Medulla oblongata (tissue), 1 donor: ENCODE measurements at regions not wholly inside any gene's neighbourhood (a gene's known extent, or its start where the extent isn't known, plus 50 kb on each side); places are given as distances from the start of the nearest gene placed in this dataset.
"Not testable (repeated sequence)": the region's sequence is repeated elsewhere in the genome, so short reads cannot be mapped to it uniquely, and the experiment has no call there.

Experiments used
- DNase-seq: peaks from one replicate; pipeline ENCODE4 v3.0.0-alpha.2; 2015; ENCODE audit errors: extremely low spot score

DNA sequence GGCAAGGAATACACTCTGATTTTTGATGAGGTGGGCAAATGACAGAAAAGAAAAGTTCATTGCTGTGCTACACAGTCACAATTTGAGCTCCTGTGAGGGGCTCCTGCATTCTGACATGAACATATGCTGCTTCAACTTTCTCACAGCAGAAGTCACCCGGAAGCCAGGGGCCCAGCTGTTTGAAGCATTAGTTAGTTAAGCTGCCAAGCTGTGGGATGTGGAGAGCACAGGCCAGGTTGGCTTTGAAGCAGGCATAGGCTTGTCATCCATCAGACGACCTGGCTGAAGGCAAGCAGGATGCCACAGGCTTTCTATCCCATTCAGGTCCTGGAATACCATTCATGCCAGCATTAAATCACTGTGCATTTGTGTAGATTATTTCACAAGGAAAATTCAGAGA, 63.1 kb downstream of the MTNR1B start:
- DNase-seq: no peak

DNA sequence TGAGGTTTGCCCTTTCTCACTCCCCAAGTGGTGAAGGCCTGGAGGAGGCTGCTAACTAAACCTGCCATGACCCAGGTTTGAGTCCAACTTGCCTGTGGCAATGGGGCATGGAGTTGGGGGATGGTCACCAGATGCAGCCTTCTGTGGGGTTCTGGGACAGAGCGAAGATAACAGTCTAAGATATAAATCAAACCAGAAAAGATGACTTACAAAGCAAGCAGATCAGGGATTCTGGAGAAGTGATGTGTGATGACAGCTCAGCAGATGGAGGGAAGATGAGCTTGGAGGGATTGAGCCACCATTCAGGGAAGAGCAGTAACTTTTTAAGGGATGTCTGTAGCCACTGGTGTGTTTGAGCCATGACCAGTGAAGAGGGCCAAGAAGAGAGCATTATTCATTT, 63.6 kb downstream of the MTNR1B start:
- DNase-seq: no peak

DNA sequence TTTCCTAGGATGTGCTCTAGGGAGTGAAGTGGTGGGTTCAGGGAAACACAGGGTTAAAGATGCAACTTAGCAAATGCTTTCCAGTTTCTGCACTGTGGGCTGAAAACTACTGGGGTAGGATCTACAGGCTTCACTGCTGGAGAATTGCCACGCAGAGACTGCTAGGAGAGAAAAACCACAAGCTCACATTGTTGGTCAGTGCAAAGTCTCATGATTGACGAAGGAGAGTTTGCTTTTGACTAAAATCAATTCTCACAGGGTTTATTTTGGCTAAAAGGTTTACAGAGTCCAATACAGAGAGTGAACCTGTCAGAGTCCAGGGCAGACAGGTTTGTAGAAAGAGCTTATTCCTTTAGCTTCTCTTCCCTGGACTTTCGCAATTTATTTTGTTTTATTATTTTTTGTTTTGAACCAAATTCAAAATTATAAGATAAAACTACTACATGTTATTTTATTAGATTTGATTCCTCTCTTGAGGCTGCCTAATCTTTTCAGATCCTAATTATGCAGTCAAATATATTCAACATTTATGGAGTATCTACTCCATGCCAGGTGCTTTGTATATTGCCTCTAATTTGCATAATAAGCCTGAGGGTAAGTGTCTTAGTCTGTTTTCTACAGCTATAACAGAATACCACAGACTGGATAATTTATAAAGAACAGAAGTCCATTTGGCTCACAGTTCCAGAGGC, 64.7 kb downstream of the MTNR1B start:
- no peak for DNase-seq

DNA sequence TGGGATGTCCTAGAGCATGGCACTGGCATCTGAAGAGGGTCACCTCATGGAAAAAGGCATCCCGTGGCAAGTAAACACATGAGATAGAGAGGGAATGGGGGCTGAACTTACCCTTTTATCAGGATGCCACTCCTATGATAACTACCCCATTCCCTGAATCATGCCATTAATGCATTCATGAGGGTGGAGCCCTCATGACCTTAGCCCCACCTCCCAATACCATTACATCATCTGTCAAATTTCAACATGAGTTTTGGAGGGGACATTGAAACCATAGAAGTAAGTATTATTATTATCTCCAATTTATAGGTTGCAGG, 65.2 kb downstream of the MTNR1B start:
- DNase-seq: no peak

DNA sequence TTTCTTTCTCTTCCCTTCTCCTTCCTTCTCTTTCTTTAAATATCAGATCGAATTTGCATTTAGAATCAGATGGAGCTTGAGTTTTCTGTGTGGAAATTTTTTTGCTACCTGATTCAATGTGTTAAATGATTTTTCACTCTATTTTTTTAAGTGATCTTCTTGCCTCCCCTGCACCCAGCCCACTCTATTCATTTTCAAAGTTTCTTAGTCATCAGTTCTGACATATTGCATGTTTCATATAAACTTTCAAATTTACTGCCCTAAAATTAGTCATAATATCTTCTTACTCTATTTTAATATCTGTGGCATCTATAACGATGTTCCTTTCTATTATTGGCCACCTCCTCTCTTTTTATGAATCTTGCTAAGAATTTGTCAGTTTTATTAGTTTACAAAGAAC, 69.1 kb downstream of the MTNR1B start:
- no peak for DNase-seq

DNA sequence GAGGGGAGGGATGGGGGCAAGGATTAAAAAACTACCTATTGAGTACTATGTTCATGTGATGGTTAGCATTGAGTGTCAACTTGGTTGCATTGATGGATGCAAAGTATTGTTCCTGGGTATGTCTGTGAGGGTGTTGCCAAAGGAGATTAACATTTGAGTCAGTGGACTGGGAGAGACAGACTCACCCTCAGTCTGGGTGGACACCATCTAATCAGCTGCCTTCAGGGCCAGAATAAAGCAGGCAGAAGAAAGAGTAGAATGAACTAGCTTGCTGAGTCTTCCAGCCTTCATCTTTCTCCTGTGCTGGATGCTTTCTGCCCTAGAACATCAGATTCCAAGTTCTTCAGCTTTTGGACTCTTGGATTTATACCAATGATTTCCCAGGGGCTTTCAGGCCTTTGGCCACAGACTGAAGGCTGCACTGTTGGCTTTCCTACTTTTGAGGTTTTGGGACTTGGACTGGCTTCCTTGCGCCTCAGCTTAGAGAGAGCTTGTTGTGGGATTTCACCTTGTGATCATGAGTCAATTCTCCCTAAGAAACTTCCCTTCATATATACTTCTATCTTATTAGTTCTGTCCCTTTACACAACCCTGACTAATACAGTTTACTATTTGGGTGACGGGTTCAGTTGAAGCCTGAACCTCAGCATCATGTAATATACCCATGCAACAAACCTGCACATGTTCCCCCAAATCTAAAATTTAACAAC, 70.2 kb downstream of the MTNR1B start:
- DNase-seq: no peak

DNA sequence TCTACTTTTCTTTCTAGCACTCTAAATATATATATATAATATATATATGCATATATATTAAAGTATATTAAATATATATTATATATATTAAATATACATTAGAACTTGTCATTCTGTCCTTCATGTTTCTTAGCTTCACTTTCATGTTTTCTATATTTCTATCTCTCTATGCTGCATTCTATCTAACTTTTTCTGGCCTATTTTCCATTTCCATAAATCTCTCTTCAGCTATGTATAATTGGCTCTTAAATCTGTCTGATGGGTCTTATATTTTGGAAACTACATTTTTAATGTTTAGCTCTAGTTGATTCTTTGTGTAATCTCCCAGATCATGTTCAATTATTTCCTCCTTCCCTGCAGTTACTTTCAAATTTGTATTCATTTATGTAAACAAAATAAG, 72.2 kb downstream of the MTNR1B start:
- DNase-seq: no peak

DNA sequence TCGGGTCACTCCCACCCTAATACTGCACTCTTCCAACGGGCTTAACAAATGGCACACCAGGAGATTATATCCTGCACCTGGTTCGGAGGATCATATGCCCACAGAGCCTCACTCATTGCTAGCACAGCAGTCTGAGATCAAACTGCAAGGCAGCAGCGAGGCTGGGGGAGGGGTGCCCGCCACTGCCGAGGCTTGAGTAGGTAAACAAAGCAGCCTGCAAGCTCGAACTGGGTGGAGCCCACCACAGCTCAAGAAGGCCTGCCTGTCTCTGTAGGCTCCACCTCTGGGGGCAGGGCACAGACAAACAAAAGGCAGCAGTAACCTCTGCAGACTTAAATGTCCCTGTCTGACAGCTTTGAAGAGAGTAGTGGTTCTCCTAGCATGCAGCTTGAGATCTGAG, 73.7 kb downstream of the MTNR1B start:
- DNase-seq: not testable (repeated sequence)

DNA sequence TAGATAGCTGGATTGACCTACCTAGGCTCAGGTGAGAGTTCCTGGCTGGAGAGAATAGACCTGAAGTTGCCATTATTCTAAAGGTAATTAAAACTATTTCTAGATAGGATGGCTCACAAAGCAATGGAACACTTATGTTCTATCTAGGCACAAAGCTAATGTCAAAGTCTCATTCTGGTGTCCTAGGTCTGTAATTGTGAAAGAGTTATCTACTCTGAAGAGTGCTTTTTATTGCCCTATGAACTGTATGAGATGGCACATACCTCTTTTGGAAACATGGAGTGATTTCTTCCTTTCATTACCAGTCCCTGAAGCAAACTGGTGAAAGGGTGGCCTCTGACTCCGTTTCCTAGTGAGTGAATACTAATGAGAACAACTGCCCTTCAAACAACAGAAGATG, 80.3 kb downstream of the MTNR1B start:
- no peak for DNase-seq

DNA sequence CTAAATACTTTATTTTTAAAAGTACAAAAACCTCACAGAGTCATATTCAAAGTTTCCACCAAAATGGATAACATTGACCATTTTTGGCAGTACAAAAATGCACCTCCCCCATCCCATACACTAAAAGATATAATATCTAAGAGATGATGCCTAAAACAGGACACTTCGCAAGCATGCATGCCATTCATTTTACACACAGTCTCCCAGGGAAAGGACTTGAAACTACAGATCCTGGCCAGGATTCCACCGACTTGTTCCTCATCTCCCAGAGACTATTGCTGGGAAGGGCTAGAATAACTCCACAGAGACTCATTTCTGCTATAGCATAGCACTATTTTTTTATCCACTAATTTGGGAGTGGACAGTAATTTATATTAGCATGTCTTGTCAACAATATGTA, 81.7 kb downstream of the MTNR1B start:
- no peak for DNase-seq

DNA sequence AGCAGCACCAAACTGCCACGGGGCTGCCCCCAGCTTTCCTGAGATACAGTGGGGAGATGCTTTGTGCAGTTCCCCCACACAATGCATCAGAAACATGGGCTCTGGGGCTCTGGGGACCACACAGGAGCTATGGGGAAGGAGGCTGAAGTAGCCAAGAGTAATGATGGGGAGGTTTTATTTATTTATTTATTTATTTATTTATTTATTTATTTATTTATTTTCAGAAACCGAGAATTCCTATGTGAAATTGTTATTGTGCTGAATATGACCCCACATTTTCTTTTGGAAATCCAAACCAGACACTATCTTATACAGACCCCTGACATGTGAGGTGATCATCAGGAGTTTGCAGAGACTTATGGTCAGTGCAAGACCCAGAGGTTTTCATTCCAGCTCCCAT, 84.4 kb downstream of the MTNR1B start:
- DNase-seq: no peak

DNA sequence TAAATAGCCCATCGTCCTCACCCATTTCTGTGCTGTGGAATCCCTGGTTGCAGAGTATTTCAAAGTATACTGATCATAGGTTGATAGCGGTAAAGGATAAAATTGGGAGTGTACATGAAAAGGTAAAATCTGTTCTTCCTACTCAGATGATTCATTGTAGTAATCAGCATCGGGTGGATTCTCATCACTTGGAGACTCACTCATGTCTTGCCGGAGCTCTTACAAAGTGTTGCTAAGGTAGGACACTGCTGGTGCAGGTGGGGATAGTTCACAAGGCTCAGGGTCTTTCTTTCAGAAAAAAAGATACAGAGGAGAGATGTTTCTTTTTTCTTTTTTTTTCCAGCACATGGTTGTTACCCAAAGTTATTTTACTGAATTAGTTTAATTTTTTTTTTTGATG, 84.8 kb downstream of the MTNR1B start:
- DNase-seq: no peak

DNA sequence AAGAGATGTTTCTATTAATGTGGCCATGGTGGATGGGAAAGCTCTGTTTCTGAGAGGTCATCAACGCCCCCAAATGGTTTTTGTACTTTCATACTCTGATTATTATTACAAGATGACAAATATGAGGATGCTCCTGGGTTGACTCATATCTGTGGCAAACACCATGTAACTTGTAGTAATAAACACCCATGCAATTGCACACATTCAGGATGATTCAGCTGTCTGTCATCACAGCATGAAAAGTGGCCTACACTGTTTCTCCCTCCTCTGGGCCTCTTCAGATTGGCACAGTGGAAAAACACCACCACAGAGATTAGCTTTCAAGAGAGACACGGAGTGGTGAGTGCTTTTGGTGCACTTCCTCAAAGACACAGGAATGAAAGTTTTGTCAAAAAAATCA, 85.4 kb downstream of the MTNR1B start:
- no peak for DNase-seq

DNA sequence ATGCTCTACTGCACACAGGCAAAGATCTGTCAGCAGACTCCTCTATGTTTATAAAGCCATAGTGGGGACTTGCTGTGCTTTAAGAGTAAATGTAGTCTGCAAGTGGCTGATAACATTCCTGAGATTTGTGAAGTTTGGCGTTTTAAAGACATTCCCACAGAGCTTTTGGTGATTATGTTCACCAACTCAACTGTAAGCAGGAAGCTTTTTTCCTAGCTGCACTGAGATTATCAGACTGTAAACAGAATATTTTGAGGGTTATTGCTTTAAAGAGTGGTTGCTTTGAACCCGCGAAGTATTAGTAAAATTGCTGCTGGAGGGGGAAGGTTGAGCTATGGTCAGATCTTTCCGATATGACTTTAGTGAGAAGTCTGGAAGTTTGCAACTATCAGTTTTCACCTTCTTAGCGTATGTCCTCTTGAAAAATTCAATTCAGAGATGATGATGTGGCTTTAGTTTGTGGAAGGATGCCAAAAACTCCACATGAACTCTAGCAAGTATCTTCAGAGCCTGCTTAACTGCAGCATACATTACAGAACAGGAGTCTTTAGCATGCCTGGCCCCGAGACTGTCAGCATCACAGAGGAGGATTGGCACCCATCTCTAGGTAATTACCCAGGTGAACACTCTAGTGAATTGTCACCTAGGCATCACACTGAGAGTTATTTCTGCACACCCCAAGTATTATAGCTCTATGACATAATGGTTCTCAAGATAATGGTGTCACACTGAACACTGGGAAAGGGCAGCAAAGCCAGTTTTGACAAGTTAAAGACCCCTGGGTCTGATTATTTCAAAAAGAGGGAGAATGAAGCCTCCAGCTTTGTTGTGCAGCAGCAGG, 89.9 kb downstream of the MTNR1B start:
- no peak for DNase-seq

DNA sequence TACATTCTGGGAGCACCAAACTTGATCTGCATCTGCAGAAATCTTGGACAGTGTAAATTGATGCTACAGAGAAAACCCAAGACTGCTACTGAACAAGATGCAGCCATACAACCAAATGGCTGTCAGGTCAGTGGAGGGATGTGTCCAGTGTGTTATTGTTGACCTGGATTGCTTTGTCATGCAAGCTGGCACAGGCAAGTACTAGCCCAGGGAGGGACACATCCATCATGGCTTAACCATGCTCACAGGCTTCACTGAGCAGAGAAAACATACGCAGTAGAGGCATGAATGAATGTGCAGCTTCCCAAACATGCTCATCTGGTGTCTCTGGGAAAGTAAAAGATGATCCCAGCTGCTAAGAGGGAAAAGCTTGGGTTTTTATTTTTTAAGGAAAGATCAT, 93.6 kb downstream of the MTNR1B start:
- DNase-seq: no peak

DNA sequence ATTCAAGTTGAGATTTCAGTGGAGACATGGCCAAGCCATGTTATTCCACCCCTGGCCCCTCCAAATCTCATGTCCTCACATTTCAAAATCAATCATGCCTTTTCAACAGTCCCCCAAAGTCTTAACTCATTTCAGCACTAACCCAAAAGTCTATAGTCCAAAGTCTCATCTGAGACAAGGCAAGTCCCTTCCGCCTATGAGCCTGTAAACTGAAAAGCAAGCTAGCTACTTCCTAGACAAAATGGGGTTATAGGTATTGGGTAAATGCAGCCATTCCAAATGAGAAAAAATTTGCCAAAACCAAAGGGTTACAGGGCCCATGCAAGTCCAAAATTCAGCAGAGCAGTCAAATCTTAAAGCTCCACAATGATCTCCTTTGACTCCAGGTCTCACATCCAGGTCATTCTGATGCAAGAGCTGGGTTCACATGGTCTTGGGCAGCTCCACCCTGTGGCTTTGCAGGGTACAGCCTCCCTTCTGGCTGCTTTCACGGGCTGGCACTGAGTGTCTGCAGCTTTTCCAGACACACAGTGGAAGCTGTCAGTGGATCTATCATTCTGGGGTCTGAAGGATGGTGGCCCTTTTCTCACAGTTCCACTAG, 95.7 kb downstream of the MTNR1B start:
- DNase-seq: not testable (repeated sequence)

DNA sequence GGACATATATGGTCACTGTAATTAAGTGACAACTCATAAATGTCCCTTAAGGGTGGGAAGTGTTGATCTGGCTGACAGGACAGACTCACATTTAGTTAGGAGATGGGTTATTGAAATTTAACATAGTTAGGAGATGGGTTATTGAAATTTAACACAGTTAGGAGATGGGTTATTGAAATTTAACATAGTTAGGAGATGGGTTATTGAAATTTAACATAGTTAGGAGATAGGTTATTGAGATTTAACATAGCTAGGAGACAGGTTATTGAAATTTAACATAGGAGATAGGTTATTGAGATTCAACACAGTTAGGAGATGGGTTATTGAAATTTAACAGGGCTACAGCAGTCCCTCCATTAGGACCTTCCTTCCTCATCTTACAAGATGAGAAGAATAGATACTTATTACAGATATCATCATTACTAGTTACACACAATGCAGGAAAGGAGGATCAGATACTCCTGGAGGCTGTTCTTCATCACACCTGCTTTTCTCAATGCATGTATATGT, 98.5 kb downstream of the MTNR1B start:
- DNase-seq: no peak

DNA sequence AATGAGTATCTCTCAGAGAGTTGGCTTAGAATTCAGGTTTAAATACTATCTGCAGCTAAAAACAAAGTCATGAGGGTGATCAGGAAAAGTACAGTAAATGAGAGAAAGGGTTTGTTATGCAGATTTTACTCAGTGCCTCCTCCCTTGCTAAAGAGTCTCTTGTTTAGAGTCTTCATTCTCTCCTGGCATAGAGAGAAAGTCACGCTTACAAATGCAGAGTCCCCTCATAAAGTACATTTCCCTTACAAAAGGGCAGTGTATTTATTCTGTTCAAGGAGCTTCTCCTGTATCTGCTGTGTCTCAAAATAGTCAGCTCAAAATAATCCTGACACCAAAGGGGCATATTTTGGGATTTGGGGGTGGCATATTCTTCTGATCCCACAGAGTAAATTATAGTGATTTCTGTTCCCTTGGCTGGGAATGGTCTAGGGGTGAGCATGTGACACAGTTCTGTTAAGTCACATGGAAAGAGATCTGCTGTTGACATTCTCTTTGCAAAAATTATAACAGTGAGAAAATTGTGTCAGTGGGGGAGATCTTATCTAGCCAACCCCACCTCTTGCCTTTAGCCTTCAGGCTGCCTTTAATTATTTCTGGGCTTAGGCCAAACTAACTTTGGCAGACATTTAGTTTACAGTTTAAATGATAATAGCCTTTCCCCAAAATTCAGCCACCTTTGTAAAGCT, 102.9 kb downstream of the MTNR1B start:
- DNase-seq: no peak

DNA sequence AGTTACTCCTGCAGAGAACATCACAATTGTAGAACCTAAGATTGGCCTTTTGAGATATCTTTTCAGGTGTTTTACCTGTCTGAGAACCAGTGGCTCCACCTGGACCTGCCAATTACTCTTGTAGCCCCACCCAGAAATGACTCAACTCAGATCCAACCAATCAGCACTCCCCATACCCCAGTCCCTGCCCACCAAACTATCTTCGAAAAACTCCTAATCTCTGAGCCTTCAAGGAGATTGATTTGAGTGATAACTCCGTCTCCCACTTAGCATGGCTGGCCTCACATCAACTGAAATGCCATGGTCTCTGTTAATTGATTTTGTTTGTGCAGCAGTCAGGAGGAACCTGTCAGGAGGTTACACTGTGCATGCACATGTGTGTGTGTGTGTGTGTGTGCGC, 103.6 kb downstream of the MTNR1B start:
- no peak for DNase-seq

DNA sequence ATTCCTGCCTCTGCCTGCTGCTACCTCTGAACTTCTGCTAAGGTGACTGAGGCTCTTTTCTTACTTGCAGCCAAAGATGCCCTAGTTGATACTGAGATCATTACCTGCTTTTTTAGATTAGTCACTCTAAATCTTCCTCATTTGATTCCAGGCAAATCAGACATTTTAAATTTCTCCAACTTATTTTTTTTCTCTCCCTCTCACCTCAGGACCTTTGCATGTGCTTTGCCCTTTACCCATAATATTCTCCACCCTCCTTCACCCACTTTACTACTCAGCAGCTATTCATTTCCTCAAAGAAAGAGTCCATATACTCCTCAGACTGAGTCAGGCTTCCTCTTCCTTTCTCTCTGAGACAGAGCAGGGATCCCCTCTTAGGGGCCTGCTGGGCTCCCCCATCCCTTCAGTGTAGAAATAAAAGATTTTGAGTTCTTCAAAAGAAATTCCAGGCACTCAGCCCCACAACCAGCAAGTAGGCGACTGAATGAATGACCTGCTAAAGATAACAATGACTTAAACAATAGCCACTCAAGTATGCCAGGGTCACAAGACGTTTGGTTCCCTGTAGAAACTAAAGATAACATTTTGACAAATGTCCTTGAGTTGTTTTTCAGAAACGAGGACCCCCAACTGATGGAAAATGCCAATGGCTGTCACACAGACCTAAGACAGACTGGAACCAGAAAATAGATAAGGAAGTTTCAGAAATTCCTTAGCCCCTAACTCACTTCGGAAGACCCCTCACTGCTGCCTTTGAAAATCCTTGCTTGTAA, 104.2 kb downstream of the MTNR1B start:
- no peak for DNase-seq

DNA sequence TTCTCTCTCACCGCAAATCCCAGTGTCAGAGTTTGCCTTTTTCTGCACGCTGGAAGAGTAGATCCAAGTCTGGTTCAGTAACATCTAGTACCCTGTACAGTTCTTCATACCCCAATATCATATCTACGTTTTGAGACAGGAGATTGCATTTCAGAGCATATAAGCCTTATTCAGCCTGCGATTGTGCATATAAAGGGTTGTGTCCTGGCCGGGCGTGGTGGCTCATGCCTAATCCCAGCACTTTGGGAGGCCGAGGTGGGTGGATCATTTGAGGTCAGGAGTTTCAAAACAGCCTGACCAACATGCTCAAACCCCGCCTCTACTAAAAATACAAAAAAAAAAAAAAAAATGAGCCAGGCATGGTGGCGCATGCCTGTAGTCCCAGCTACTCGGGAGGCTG, 104.9 kb downstream of the MTNR1B start:
- DNase-seq: no peak
